H7 (cell line): ENCODE measurements at regions not wholly inside any gene's neighbourhood (a gene's known extent, or its start where the extent isn't known, plus 50 kb on each side); places are given as distances from the start of the nearest gene placed in this dataset.
"Not testable (repeated sequence)": the region's sequence is repeated elsewhere in the genome, so short reads cannot be mapped to it uniquely, and the experiment has no call there.

ENCODE experiments used
- DNase-seq: peaks from one replicate; pipeline ENCODE4 v3.0.0; 2012
- H3K27me3 ChIP-seq: 2 replicates; pipeline ENCODE4 v1.6.0; 2011; ENCODE audit warnings: mild to moderate bottlenecking, low read length; ENCODE audit not compliant: control insufficient read depth, insufficient read depth
- H3K36me3 ChIP-seq: replicated peaks from 2 replicates; pipeline ENCODE4 v1.5.1; 2011; ENCODE audit warnings: low read length; ENCODE audit not compliant: control insufficient read depth, insufficient read depth
- H3K4me3 ChIP-seq: 2 replicates; pipeline ENCODE4 v1.5.1; 2011; ENCODE audit warnings: low read depth, mild to moderate bottlenecking, control low read depth, low read length, moderate library complexity; ENCODE audit not compliant: insufficient read depth

- H3K4me3 ChIP-seq = no peak overlapping the region
- no peak for DNase-seq
- H3K27me3 ChIP-seq = peaks cover 25% of the 10 kb centered on the region
- no peaks in the 10 kb centered on the region for H3K36me3 ChIP-seq
Measured at GRCh38 chr13:44304433-44304725, 69.2 kb upstream of the SERP2 start.

GRCh38 chr13:44305286-44305685, 68.3 kb upstream of the SERP2 start:
- Histone ChIP-seq H3K27me3 (peaks cover 25% of the 10 kb centered on the region), H3K36me3 (no peaks in the 10 kb centered on the region), H3K4me3 (no peak overlapping the region)
- no peak for DNase-seq

GRCh38 chr13:44305917-44306370, 67.7 kb upstream of the SERP2 start:
- Histone ChIP-seq H3K36me3 (no peaks in the 10 kb centered on the region), H3K27me3 (peaks cover 25% of the 10 kb centered on the region), H3K4me3 (no peak overlapping the region; the same call in 1 of the 2 replicates)
- no peak for DNase-seq

GRCh38 chr13:44306371-44307192, 67.0 kb upstream of the SERP2 start:
- peak; percentile 27 for DNase-seq
- peaks cover 25% of the 10 kb centered on the region for H3K27me3 ChIP-seq
- H3K36me3 ChIP-seq = no peaks in the 10 kb centered on the region
- peak overlapping the region; percentile 8; the same call in 1 of the 2 replicates for H3K4me3 ChIP-seq

GRCh38 chr13:44307255-44307654, 66.4 kb upstream of the SERP2 start:
- Histone ChIP-seq H3K4me3 (no peak overlapping the region), H3K36me3 (no peaks in the 10 kb centered on the region)

GRCh38 chr13:44307844-44308243, 65.8 kb upstream of the SERP2 start:
- Histone ChIP-seq H3K27me3 (peaks cover 25% of the 10 kb centered on the region), H3K36me3 (no peaks in the 10 kb centered on the region), H3K4me3 (no peak overlapping the region)
- no peak for DNase-seq

More at GRCh38 chr13:44307255-44307654, 66.4 kb upstream of the SERP2 start:
- DNase-seq = no peak
- peaks cover 25% of the 10 kb centered on the region for H3K27me3 ChIP-seq

- no peak for DNase-seq
- Histone ChIP-seq H3K36me3 (no peaks in the 10 kb centered on the region), H3K4me3 (no peak overlapping the region), H3K27me3 (peaks cover 25% of the 10 kb centered on the region)
Measured at GRCh38 chr13:44308352-44308751, 65.3 kb upstream of the SERP2 start.

- H3K4me3 ChIP-seq = no peak overlapping the region
- H3K27me3 ChIP-seq = peaks cover 15% of the 10 kb centered on the region
- H3K36me3 ChIP-seq = no peaks in the 10 kb centered on the region
- no peak for DNase-seq
Measured at GRCh38 chr13:44309794-44310757, 63.5 kb upstream of the SERP2 start.

- no peak overlapping the region for H3K4me3 ChIP-seq
- DNase-seq = no peak
- peaks cover 12% of the 10 kb centered on the region for H3K27me3 ChIP-seq
- no peaks in the 10 kb centered on the region for H3K36me3 ChIP-seq
Measured at GRCh38 chr13:44311011-44311780, 62.4 kb upstream of the SERP2 start.

- Histone ChIP-seq H3K36me3 (no peaks in the 10 kb centered on the region), H3K27me3 (peaks cover 12% of the 10 kb centered on the region), H3K4me3 (no peak overlapping the region)
- no peak for DNase-seq
Measured at GRCh38 chr13:44312131-44312530, 61.5 kb upstream of the SERP2 start.

GRCh38 chr13:44312834-44313551, 60.6 kb upstream of the SERP2 start:
- Histone ChIP-seq H3K27me3 (peaks cover 8% of the 10 kb centered on the region), H3K4me3 (no peak overlapping the region), H3K36me3 (no peaks in the 10 kb centered on the region)
- no peak for DNase-seq

- DNase-seq = no peak
- peaks cover 3% of the 10 kb centered on the region for H3K27me3 ChIP-seq
- no peaks in the 10 kb centered on the region for H3K36me3 ChIP-seq
- H3K4me3 ChIP-seq = no peak overlapping the region
Measured at GRCh38 chr13:44313674-44314073, 60.0 kb upstream of the SERP2 start.

- H3K36me3 ChIP-seq, H3K4me3 ChIP-seq, H3K27me3 ChIP-seq, DNase-seq: not testable (repeated sequence)
Measured at GRCh38 chr13:44314160-44314559, 59.5 kb upstream of the SERP2 start.

- Histone ChIP-seq H3K36me3 (no peaks in the 10 kb centered on the region), H3K27me3 (no peaks in the 10 kb centered on the region), H3K4me3 (no peak overlapping the region)
- DNase-seq = no peak
Measured at GRCh38 chr13:44317752-44318151, 55.9 kb upstream of the SERP2 start.
